ENCODE measurements at regions not wholly inside any gene's neighbourhood (a gene's known extent, or its start where the extent isn't known, plus 50 kb on each side); places are given as distances from the start of the nearest gene placed in this dataset.
"Not testable (repeated sequence)": the region's sequence is repeated elsewhere in the genome, so short reads cannot be mapped to it uniquely, and the experiment has no call there.

GRCh38 chr2:217349251-217349650, 489.4 kb upstream of the TNP1 start:
- no peak for DNase-seq

DNA sequence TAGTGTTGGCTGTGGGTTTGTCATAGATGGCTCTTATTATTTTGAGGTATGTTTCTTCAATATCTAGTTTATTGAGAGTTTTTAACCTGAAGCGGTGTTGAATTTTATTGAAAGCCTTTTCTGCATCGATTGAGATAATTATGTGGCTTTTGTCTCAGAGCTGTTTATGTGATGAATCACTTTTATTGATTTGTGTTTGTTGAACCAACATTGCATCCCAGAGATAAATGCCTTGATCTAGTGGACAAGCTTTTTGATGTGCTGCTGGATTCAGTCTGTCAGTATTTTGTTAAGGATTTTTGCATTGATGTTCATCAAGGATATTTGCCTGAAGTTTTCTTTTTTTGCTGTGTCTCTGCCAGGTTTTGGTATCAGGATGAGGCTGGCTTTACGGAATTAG, 487.8 kb upstream of the TNP1 start:
- not testable (repeated sequence) for DNase-seq

DNA sequence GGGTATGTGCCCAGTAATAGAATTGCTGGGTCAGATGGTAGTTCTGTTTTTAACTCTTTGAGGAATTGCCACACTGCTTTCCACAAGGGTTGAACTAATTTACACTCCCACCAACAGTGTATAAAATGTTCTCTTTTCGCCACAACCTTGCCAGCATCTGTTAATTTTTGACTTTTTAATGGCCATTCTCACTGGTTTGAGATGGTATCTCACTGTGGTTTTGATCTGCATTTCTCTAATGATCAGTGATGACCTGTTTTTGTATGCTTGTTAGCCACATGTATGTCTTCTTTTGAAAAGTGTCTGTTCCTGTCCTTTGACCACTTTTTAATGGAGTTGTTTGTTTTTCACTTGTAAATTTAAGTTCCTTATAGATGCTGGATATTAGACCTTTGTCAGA, 486.2 kb upstream of the TNP1 start:
- DNase-seq = not testable (repeated sequence)

DNA sequence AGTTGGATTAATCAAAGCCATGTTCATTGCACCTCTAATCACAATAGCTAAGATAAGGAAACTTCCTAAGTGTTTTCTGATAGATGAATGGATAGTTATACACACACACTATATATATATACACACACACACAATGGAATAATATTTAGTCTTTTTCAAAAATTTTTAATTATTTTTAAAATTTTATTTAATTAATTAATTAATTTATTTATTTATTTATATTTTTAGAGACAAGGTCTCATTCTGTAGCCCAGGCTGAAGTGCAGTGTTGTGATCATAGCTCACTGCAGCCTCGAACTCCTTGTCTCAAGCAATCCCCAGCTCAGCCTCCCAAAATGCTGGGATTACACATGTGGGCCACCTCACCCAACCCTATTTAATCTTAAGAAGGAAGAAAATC, 481.0 kb upstream of the TNP1 start:
- DNase-seq = no peak

DNA sequence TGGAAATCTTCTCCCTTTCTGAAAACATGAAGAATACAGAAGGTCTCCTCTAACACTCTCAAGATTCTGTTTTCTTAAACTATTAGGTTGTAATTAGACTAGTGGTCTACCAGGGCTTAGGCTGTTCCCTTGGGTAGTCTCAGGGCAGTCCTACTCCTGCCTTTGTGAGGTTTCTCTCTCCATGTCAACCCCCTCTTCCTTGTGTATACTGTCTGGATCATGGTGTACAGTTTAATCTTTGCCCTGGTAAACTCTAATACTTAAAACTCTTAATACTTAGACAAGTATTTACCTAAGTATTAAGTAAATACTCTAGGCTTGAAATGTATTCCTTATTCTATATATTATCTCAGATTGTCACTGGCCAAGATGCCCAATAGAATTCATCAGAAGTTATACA, 480.3 kb upstream of the TNP1 start:
- no peak for DNase-seq

- DNase-seq = no peak
Observed at GRCh38 chr2:217339753-217340152, 479.9 kb upstream of the TNP1 start.

DNA sequence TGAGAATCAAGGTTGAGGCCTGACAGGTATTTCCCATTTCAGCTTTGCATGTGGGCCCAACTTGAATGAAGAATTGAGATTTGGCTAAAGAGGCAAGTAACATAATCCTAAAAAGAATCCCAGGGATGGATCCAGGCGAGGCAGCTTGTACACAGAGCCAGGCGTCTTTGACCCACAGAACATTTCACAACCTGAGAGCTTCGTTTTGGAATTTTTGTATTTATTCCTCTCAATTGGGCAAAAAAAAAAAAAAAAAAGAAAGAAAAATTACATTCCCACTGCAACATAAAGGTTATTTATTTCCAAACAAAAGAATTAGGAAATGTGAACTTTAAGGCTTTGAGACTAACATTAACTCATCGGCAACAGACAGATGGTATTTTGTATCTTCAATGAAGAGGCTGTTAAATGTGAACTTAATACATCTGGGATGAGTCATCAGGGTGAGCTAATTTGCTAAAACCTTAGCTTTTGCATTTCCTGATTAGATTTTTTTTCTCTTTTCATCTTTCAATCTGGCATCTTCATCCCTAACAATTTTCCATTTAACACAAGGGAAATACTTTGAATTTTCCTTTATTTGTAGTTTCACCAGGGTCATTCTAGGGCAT, 478.5 kb upstream of the TNP1 start:
- DNase-seq = no peak

DNA sequence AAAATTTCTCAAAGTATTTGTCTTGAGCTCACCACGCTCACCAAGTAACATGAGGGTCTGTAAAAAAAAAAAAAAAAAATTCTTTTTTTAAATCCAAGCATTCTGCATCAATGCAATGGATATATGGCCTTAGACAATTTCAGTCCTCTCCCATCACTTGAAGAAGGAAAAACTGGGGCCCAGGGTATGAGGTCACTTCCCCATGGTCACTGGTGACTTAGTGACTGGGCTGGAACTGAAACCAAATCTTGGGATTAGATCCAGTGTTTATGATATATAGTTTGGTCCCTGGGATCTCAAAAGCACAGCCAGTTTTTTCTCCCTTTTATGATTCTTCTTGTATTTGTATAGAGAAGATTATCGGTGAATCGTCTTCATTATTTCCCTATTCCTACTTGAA, 477.9 kb upstream of the TNP1 start:
- DNase-seq = no peak

GRCh38 chr2:217336694-217337093, 476.8 kb upstream of the TNP1 start:
- no peak for DNase-seq

GRCh38 chr2:217335341-217335966, 475.6 kb upstream of the TNP1 start:
- no peak for DNase-seq

DNA sequence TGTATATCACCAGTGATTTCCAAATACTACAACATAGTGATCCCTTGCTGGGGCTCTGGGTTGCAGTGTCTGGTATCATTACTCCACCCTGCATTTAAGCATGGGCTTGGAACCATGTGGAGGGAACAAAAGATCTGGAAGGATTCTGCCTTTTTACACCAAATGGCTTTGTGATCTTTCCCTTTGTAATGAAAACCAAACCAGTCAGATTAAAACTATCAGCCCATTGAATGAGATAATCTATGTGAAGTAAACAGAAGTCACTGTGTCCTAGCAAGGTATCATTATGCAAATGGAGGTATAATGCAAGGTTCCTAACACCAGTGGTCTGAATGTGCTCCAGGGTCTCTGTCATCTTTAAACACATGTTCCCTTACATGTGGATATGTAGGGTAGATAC, 474.7 kb upstream of the TNP1 start:
- DNase-seq = no peak

GRCh38 chr2:217332866-217333265, 473.0 kb upstream of the TNP1 start:
- DNase-seq = no peak

DNA sequence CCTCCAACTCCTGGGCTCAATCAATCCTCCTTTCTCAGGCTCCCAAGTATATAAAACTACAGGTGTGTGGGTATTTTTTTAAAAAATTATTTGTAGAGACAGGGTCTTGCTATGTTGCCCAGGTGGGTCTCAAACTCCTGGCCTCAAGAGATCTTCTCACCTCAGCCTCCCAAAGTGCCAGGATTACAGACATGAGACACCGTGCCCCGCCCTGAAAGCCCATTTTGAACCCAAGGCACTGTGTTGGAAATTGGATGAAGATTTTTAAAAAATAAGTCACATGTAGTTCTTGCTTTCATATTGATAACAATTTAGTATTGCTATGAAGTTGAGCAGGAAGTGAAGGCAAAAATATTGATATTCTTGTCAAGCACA, 472.5 kb upstream of the TNP1 start:
- DNase-seq = no peak

- no peak for DNase-seq
Observed at GRCh38 chr2:217331523-217332416, 471.9 kb upstream of the TNP1 start.

- no peak for DNase-seq
Observed at GRCh38 chr2:217330647-217331046, 470.8 kb upstream of the TNP1 start.

DNA sequence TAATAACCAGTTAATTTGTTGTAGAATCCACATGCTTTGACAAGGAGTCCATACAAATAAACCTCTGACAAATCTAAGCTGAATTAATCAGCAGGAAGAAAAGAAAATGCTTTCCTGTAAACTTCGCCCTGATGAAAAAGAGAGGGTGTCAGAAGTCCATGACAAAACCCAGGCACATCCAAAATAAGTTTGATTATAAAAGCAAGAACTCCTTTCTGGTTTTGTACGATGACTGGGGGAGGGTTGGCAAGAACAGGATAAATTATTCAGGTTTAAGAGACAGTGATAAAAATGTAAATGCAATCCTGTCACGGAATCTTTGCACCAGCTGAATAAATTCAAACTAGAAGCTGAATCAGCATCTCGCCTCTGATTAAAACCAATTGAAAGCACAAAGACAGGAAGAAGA, 469.2 kb upstream of the TNP1 start:
- no peak for DNase-seq

DNA sequence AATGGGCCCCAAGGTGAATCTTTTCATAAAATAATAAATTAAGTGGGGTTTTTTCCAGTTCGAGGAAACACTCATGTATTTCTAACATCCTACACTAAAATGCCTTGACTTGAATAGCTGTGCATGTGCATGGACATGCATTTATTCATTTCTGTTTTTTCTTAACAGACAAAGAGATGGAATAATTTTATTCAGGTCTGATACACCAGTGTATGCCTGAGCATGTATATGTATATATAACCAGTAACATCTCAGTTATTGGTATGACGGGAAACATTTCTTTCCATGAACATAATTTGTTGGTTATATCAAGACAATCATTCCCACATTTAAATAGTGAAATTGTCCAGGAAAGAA, 468.7 kb upstream of the TNP1 start:
- no peak for DNase-seq

DNA sequence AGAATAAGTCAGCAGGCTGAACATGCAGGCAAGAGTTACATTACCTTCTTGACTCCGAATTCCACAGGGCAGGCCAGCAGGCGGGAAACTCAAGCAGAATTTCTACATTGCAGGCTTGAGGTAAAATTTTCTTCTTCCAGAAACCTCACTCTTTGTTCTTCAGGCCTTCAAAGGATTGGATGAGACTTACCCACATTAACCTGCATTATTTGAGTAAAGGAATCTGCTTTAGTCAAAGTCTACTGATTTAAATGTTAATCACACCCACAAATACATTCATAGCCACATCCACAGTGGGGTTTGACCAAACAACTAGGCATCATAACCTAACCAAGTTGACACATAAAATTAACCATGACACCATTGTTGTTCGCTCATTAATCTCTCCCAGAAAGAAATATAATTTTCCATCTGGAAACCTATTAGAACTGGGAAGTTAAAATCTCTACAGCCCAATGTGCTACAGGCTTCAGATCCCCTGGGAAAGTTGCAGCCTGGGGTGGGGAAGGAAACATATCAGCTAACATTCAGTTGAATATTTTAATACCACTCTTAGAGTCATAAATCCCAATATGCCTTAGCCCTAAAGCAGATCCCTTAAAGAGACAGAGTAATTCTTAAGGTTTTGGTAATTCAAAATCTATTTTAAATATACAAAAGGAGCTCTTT, 468.2 kb upstream of the TNP1 start:
- DNase-seq = no peak

DNA sequence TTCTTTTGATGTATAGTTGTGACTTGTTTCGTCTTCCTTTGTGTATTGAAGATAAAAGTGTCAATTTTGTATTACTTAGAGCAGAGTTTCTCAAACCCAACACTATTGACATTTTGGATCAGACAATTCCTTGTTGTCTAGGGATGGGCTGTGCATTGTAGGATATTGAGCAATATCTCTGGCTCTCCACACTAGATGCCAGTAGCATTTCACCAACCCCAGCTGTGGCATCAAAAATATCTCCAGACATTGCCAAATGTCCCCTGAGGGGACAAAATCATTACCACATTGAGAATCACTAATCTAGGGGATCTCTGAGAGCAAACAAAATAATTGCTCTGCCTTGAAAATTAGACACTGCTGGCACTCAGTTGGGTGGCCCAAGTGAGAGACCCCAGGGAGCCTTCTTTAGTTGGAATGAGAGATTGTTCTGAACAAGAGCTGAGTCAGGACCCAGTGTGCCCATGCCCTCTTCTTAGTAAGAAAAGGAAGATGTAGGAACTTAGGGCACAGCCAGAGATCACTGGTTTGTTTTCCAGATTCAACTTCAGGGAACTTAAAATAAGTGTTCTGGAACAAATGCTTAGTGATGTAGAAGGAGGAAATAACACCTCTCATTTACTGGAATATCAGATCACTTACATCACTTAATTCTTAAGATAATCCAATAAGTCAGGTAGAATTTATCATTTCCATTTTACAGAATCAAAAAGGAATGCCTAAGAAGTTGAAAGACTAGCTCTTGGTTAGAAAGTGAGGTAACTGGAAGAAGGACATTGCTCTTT, 466.6 kb upstream of the TNP1 start:
- DNase-seq = no peak

DNA sequence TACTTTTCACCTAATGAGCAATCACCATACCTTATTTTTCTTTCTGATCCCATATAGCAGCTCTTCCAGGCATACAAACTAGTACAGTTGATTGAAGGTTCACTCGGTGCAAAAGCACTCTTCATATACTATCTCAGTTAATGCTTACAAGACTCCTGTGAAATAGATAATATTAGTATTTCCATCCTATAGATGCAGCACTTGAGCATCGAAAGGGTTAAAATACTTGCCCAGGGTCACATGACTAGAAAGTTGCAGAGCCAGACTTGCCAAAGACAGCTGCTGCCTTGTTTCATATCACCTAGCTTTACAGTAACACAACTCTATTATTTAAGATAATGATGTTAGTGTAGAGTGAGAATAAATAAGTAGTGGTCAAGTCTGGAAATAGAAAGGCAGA, 466.0 kb upstream of the TNP1 start:
- DNase-seq = no peak

GRCh38 chr2:217325251-217325650, 465.4 kb upstream of the TNP1 start:
- DNase-seq = no peak
